GM18511 (cell line): ENCODE measurements at regions not wholly inside any gene's neighbourhood (a gene's known extent, or its start where the extent isn't known, plus 50 kb on each side); places are given as distances from the start of the nearest gene placed in this dataset.

ENCODE experiments used
- ATAC-seq: cut with Tn5 transposase; IDR thresholded peaks from one replicate; pipeline ENCODE4 v1.9.1; 2021; ENCODE audit warnings: mild to moderate bottlenecking, moderate library complexity; ENCODE audit not compliant: unreplicated experiment

DNA sequence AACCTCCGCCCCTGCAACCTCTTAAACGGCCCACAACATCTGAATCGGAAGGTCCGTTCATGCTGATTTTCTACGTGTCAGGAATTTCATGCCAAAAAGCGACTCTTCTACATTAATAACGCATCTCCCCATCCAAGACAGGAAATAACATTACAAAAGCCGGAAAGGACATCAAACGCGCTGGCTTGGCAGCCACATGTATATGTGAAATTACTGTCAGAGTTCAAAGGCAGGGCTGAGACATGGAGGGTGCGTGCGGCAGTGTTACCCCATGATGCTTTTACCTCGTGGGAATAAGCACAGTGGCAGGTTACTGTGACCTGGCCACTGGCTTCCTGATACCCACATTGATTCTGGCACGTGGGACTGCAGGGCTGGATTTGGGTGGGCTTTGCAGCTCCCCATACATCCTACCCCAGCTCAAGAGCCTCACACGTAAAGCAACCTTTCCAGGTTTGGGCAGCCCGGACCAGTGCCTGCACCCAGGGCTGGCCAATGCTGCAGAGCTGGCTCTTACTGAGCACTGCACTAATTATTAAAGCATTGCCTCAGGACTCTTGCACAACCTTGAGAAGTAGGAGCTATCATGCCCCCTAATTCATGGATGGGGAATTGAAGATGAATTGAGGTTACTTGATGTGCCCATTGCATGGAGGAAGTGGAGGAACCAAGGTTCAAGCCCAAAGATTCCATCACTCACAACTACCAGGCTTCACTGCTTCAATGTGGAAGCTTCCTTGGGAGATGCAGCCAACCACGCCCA, 120.6 kb upstream of the FOXF1 start:
- no peak for ATAC-seq

DNA sequence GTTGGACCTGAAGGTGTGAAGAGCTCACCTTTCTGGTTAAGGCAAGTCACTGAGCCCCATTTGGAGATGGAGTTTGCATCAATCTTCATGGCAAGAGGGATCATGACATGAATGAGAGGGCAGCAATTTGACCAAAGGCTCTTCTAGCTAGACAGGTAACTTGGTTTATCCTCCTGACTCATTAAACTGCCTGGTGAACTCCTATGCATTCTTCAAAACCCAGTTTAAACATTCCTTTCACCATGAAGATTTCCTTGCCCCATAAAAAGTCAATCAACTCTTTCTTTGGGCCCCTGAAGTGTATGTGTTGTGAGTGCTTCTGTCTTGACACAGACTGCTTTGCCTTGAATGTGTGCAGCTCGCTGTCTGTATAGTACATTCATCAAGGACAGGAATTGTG, 120.0 kb upstream of the FOXF1 start:
- no peak for ATAC-seq

DNA sequence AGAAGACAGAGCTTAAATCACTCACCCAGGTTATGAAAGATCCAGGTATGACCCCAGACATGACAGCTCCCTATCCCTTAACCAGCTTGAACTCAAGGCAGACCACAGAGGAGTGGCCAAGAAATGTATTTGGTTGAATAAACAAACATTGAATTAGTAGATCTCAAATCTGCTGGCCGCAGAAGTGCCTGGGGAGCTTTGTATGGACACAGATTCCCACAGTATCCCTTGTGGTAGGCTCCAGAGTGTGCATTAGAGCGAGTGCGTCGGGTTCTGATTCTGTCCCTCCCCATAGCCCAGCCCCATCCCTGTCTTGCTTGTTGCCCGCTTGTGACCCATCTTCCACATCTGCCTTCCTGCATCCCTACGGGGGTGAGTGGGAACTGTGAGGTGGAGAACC, 118.8 kb upstream of the FOXF1 start:
- no peak for ATAC-seq

DNA sequence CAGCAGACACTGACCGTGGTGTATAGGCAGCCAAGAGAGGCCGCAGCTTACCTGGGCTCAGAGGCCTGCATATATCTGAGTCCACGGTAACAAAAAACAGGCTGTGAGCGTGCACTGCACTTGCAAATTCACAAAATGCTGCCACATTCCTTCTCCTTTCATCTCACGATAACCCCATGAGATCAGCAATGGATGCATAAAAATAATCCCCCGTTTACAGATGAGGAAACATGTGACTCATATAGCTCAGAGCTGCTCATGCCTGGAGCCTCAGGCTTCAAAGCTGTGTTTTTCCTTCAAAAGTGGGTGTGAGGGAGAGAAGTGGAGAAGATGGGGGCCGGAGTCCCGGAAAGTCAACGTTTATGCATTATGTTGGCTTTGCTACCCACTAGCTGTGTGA, 118.3 kb upstream of the FOXF1 start:
- no peak for ATAC-seq

DNA sequence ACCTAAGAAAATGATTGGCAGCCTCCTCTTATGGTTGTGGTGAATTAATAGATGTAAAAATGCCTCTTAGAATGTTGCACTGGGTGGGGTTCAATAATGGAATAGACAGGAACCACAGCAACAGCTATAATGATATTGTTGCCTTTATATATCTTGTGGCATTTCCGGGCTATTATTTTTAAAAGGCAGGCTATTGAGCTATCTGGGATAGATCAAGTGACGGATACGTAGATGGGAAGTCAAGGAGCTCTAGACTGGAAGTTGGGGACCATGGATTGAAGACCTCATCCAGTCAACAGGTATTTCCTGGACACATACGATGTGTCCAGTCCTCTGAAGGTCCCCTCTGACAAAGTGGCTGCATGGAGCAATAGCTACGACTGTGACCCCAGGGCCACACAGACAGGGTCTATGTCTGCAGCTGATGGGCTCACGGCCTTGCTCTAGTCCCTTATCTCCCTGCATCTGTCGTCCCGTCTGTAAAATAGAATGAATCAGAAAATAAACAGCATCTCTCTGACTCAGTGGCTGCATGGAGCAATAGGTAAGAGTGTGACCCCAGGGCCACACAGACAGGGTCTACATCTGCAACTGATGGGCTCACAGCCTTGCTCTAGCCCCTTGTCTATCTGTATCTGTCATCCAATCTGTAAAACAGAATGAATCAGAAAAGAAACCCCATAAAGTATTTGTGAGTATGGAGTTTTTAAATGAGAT, 117.7 kb upstream of the FOXF1 start:
- ATAC-seq = no peak

DNA sequence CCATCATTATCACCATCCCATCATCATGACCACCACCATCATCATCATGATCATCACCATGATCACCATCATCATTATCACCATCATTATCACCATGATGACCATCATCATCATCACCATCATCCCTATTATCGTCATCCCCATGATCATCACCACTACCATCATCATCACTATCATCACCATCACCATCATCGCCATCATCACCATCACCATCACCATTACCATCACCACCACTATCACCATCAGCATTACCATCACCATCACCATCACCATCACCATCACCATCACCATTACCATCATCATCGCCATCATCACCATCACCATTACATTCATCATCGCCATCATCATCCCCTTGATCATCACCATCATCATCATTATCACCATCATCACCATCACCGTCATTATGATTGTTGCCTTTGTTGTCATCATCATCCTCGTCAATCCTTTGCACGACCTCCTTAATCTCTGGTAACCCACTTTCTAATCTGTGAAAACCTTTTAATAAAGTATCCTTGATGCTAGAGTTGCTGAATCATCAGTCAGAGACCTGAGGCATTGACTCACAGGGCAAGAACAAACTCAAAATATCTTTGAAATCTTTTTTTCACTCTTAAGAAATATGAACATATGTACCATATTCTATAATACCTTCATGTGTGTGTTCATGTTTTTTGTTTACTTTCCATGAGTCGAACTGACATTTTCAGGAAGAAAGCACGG, 116.3 kb upstream of the FOXF1 start:
- ATAC-seq = no peak

DNA sequence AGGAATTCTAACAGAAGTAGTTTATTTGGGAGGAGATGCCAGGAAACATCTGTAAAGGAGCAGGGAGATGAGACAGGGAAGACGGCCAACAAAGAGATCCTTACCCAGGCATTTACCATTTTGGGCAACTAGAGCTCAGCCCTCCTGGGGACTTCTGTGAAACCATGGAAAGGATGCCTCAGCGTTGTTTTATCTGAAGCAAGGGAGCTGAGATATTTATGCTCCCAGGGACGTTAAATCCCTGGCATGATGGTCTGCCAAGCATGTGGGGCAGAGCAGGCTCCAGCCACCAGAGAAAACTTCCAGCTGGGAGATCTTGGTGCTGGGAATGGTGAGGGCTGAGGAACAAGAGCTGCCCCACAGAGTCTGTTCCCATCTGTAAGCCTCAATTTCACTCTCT, 114.8 kb upstream of the FOXF1 start:
- no peak for ATAC-seq

DNA sequence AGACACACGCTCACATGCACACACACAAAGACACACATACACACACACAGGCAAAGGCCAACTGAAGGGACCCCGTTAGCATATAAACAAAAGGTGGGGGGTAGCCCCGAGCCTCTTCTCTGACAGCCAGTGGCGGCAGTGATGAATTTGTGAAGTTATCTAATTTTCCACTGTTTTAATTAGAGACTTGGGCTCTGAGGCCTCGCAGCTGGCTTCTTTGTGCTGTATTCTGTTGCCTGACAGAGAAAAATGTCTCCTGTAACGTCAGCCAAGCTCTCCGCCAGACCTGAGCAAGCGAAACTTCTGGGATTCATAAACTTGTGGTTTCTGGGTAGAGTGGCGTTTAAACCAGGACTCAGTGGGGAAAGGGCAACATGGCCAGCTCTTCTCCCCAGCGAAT, 113.9 kb upstream of the FOXF1 start:
- ATAC-seq = no peak

DNA sequence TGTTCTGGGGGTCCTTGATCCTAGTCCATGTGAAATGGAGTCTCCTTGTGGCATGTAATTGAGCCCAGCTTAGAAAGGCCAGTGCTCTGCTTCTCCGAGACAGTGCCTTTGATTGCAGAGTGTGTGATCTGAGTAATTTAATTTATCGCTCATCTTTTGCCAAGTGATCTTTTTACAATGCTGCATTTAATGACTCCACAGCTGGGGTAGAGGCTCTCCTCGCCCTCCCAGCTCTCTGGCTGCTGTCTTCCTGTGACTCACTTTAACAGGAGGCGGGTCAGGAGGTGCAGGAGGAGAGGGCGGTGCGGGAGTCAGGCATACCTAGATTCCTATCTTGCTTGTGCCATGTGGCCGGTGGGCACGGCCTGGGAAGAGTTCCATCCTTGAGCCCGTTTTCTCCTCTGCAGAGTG, 113.4 kb upstream of the FOXF1 start:
- no peak for ATAC-seq

DNA sequence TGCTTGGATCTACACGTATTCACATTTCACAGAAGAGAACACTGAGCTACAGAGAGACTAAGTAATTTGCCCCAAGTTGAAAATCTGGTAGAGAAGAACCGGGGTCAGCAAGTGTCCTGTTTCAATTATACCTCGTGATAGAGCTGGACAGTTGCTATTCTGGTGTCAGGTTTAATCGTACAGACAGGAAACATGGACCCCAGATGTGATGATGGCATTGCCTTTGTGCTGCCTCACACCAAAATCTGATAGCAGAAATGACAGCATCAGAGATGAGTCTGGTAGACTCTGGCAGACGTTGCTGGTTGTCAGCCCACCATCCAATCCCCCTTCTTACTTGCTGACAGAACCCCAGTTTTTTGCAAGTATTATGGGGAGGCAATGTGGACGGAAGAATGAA, 112.1 kb upstream of the FOXF1 start:
- no peak for ATAC-seq

DNA sequence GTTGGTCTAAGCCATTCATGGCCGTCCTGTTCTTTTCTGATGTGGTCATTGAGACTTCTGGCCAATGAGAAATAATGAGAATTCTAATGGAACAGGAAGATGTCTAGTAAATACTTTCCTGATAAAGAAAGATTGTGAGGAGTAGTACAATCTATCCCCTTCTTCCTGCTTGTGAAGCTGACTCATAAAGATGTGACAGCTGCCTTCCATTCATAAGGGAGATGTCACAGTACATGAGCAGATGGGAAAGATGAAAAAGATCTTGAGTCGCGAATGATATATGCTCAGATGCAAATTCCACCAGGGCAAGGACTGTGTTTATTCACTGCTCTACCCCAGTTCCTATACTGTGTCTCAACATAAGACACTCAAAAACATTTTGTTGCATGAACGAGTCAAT, 111.7 kb upstream of the FOXF1 start:
- no peak for ATAC-seq

DNA sequence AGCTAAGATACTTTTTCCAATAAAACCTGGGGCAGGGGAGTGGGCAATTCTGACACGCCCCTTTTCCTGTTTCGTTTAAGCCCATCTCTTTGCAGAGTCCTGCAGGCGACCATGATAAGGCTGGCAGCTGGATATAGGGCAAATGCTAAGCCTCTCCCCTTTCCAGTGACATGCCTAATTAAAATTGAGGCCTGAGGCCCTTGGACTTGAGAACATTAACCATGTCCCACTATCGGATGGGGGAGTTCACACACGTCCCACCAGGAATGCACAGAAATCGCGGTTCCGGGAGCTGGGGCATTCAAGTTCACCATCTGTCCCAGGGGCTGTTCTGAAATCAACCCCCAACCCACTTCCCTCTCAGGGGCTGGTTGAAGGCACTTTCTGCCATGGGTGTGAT, 109.2 kb upstream of the FOXF1 start:
- no peak for ATAC-seq

DNA sequence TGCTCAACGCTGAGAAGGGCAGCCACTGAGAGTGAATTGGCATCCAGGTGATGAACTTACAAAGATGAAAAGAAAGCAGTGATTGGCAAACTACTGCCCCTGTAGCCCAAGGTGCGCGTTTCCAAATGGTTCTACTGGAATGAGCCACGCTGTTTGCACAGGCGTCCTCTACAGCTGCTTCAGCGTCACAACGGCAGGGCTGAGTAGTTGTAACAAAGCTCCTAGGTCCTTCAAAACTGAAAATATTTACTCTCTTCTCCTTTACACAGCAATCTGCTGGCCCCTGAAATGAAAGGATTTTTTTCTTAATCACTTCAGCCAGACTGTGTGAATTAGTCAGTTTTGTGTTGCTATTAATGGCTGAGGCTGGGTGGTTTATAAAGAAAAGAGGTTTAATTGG, 107.2 kb upstream of the FOXF1 start:
- no peak for ATAC-seq

DNA sequence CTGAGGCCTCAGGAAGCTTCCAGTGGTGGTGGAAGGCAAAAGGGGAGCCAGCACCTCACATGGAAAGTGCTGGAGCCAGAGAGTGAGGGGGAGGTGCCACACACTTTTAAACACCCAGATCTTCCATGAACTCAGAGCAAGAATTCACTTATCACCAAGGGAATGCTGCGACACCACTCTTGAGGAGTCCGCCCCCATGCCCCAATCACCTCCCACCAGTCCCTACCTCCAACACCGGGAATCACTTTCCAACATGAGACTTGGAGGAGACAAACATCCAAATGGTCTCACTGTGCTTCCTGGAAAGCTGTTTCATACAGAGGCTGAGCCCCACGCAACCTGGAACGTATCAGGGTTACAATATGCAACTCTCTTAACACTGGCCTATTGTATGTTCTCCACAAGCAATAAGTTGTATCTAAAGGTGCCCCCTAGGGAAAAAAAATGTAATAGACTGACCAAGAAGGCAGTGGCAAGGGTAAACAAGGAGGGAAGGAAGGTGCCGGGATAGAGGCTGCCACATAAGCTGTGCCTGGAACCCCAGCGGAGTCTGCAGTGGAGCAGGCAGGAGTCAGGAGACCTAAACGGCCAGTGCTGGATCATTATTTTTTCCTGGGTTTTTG, 106.7 kb upstream of the FOXF1 start:
- ATAC-seq = no peak

DNA sequence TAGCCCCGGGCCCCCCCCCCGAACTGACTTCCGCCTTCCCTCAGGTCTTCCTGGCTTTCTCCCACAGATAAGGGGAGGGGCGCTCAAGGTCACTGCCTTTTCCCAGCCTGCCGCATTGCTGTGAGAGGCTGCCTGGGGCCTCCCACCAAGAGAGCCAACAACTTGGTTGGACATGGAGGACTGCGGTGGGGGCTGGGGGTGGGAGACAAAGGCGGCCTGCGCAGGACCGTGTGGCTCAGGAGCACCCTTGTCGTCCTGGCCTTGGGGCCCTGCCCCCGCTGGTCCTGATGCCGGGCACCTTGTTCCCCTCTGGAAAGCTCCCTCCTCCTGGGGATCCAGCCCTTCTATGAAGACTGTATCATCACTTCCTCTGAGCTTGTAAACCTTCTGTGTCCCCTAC, 105.6 kb upstream of the FOXF1 start:
- no peak for ATAC-seq

DNA sequence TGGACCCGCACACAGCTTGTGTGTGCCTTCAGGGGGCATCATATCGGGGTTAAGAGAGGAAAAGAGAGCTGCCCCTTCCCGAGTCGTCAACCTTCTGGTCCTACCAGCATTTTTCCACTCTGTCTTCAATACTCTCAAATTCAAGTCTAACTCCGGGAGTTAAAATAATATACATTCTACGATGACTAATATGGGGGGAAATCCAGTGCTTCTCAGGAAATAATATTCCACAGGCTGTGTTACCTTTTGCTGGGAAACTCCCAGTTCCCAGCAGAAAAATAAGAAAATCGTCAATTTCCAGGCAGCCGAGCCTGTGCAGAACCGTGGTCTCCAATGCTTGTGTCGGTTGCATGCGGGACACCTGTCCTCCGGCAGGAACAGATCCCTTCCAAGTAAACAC, 105.0 kb upstream of the FOXF1 start:
- ATAC-seq = no peak

DNA sequence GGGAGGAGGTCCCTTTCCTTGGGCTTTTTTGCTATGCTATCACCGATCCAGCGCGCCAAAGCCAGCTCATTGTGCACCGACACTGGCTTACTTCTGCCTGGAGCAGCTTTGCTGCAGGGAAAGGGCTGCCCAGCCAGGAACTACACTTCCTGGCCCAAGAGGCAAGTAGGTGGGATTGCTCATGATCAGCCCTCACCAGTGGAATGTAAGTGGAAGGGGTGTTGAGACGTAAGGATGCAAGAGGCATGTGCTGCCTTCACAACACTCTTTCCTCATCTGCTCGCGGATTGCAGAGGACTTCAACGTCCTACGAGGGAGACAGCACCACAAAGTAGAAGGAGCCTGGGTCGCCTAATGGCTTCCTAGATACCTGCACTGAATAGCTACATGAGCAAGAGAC, 104.3 kb upstream of the FOXF1 start:
- no peak for ATAC-seq

DNA sequence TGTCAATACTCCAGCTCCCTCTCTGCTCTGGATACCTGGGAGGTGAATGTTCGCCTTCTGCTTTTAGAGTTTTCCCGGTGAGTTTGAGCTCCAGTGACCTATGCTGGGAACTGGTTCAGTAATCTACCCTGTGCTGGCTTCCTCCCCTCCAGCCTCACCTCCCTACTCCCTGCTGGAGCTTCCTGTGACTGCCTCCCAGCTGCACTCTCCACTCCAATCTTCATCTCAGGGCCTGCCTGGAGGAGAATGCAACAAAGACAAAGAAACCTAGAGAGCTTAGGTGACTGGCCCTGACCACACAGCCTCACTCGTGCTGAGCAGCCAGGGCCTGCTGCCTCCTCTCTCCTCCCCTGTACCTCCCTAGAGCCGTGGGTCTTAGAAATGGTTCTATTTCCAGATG, 101.6 kb upstream of the FOXF1 start:
- ATAC-seq = no peak

DNA sequence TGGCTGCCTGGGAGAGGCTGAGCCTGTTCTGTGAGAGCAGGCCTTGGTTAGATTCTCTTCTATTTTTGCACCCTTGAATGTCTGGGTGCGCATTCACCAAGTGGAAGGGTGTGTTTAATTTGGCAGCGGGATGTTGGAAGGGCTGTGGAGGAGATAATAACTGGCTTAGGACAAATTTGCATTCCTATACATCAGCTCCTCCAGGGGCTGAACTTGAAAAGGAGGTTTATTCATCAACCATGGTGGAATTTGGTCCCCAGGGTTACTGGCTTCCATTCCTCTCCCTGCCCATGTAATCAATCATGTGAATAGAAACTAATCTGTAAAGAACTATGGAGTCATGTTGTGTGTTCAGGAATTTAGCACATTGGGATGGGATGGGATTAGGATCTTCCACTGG, 100.2 kb upstream of the FOXF1 start:
- no peak for ATAC-seq

DNA sequence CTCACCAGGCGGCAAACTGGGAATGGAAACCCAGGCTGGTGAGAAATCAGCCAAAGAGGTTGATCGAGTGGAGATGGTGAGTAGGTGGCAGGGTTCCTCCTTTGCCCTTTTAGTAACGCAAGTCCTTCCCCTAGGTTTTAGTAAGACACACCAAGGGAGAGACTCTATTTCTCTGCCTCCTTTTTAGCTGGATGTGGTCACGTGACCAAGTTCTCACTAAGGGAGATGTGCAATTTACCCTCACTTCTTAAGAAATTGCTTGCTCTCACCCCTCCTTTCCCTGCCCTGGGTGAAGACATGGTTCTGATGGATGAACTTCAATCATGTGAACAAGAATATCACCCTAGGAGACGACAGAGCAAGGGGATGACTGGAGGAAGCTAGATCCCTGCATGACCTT, 99.8 kb upstream of the FOXF1 start:
- no peak for ATAC-seq

DNA sequence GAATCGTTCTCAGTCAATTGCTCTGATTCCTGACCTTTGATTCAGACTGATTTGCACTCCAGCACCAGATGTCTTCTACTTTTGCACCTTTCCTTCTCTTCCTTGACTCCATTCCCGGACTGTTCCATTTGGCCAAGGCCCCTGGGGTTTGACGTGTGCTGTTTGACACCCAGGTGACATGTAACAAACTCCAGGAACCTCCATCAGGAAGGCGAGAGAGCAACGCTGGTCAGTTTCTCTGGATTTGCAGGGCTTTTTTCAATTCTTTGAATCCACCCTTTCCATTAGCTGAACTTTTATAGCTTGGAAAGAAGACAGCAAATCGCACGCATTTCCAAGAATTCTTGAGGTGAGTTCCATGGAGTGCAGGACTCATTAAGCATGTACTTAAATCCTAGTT, 98.4 kb upstream of the FOXF1 start:
- ATAC-seq = no peak
